Stimulated activated CD8-positive, alpha-beta memory T cell treated with anti-CD3 and anti-CD28 coated beads, Interleukin-12 subunit alpha, Interleukin-12 subunit beta, amount 100 ng/mL, for 1 hour (primary cell): ENCODE measurements at regions not wholly inside any gene's neighbourhood (a gene's known extent, or its start where the extent isn't known, plus 50 kb on each side); places are given as distances from the start of the nearest gene placed in this dataset.
"Not testable (repeated sequence)": the region's sequence is repeated elsewhere in the genome, so short reads cannot be mapped to it uniquely, and the experiment has no call there.

Source experiments
- DNase-seq: peaks from one replicate; pipeline ENCODE4 v3.0.0-alpha.2; 2020; ENCODE audit warnings: low read depth

GRCh38 chr13:39893808-39894207 is 238.3 kb downstream of the COG6 start:
- DNase-seq = no peak

GRCh38 chr13:39894586-39894985 is 239.1 kb downstream of the COG6 start:
- no peak for DNase-seq

- no peak for DNase-seq
These were observed 239.8 kb downstream of the COG6 start for GRCh38 chr13:39895254-39895653.

GRCh38 chr13:39897636-39898035 is 242.2 kb downstream of the COG6 start:
- DNase-seq = no peak

- DNase-seq = no peak
These were observed 244.8 kb downstream of the COG6 start for GRCh38 chr13:39900106-39900750.

- no peak for DNase-seq
These were observed 249.5 kb downstream of the COG6 start for GRCh38 chr13:39904959-39905358.

- no peak for DNase-seq
These were observed 254.2 kb downstream of the COG6 start for GRCh38 chr13:39909634-39910033.

- no peak for DNase-seq
These were observed 254.6 kb downstream of the COG6 start for GRCh38 chr13:39910041-39910440.

- no peak for DNase-seq
These were observed 255.4 kb downstream of the COG6 start for GRCh38 chr13:39910833-39911232.

- DNase-seq = no peak
These were observed 257.9 kb downstream of the COG6 start for GRCh38 chr13:39913339-39913738.

GRCh38 chr13:39913928-39914327 is 258.5 kb downstream of the COG6 start:
- DNase-seq = no peak

GRCh38 chr13:39915418-39915817 is 260.0 kb downstream of the COG6 start:
- DNase-seq = no peak

- no peak for DNase-seq
These were observed 260.9 kb downstream of the COG6 start for GRCh38 chr13:39916330-39916729.

- no peak for DNase-seq
These were observed 263.3 kb downstream of the COG6 start for GRCh38 chr13:39918620-39919236.

GRCh38 chr13:39920613-39921012 is 265.2 kb downstream of the COG6 start:
- DNase-seq = no peak

GRCh38 chr13:39926345-39926744 is 270.9 kb downstream of the COG6 start:
- DNase-seq = no peak

GRCh38 chr13:39928261-39928660 is 272.8 kb downstream of the COG6 start:
- DNase-seq = no peak

GRCh38 chr13:39929583-39929982 is 274.1 kb downstream of the COG6 start:
- DNase-seq = no peak

- DNase-seq = no peak
These were observed 274.6 kb downstream of the COG6 start for GRCh38 chr13:39930060-39930459.

GRCh38 chr13:39930544-39931444 is 275.3 kb downstream of the COG6 start:
- no peak for DNase-seq

GRCh38 chr13:39931505-39931904 is 276.0 kb downstream of the COG6 start:
- DNase-seq = no peak

GRCh38 chr13:39932514-39932913 is 277.1 kb downstream of the COG6 start:
- DNase-seq = not testable (repeated sequence)

GRCh38 chr13:39935155-39935554 is 279.7 kb downstream of the COG6 start:
- DNase-seq = no peak
